GM23338 (cell line): ENCODE measurements at regions not wholly inside any gene's neighbourhood (a gene's known extent, or its start where the extent isn't known, plus 50 kb on each side); places are given as distances from the start of the nearest gene placed in this dataset.
A peak's percentile ranks its signal among the peaks of the same experiment; 100 is the strongest.

Experiments
- ATAC-seq: fragments of 200-7000 bp; cut with Tn5 transposase; 3 replicates; pipeline ENCODE4 v1.9.1; 2020
- DNase-seq: peaks from one replicate; pipeline ENCODE4 v3.0.0-alpha.2; 2015; ENCODE audit warnings: low spot score
- H2AFZ ChIP-seq: fragments of 200-600 bp; sonication (generic); 2 replicates; pipeline ENCODE4 v1.8.0; 2016; ENCODE audit warnings: antibody characterized with exemption, mild to moderate bottlenecking, moderate library complexity
- H3F3A ChIP-seq: fragments of 200-600 bp; sonication (generic); replicated peaks from 2 replicates; pipeline ENCODE4 v1.8.0; 2017; ENCODE audit warnings: antibody characterized with exemption, mixed run types, low read depth
- H3K27ac ChIP-seq: fragments of 200-600 bp; sonication (generic); 2 replicates; pipeline ENCODE4 v1.6.1; 2016; ENCODE audit warnings: low read depth
- H3K27me3 ChIP-seq: fragments of 200-600 bp; sonication (generic); 2 replicates; pipeline ENCODE4 v1.8.0; 2016; ENCODE audit warnings: mild to moderate bottlenecking, mixed run types, moderate library complexity; ENCODE audit not compliant: insufficient read depth
- H3K36me3 ChIP-seq: fragments of 200-600 bp; sonication (generic); 2 replicates; pipeline ENCODE4 v1.8.0; 2016; ENCODE audit warnings: mild to moderate bottlenecking; ENCODE audit not compliant: insufficient read depth
- H3K4me1 ChIP-seq: fragments of 200-600 bp; sonication (generic); 2 replicates; pipeline ENCODE4 v1.8.0; 2016; ENCODE audit warnings: mild to moderate bottlenecking, moderate library complexity; ENCODE audit not compliant: insufficient read depth
- H3K4me2 ChIP-seq: fragments of 200-600 bp; sonication (generic); 2 replicates; pipeline ENCODE4 v1.7.1; 2017; ENCODE audit warnings: mixed run types
- H3K4me3 ChIP-seq: fragments of 200-600 bp; sonication (generic); 2 replicates; pipeline ENCODE4 v1.6.1; 2016; ENCODE audit warnings: mixed run types
- H3K79me2 ChIP-seq: fragments of 200-600 bp; sonication (generic); replicated peaks from 2 replicates; pipeline ENCODE4 v1.8.0; 2017; ENCODE audit warnings: mild to moderate bottlenecking; ENCODE audit not compliant: insufficient read depth
- H3K9me2 ChIP-seq: fragments of 200-600 bp; sonication (generic); 2 replicates; pipeline ENCODE4 v1.8.0; 2017; ENCODE audit not compliant: insufficient read depth
- H4K20me1 ChIP-seq: fragments of 200-600 bp; sonication (generic); replicated peaks from 2 replicates; pipeline ENCODE4 v1.8.0; 2017; ENCODE audit warnings: mild to moderate bottlenecking; ENCODE audit not compliant: insufficient read depth
- H3K27ac Mint-ChIP-seq: 2 replicates; pipeline ENCODE4 v1.8.0; 2020; ENCODE audit warnings: inconsistent platforms, mild to moderate bottlenecking, moderate library complexity, mixed read lengths
- H3K27me3 Mint-ChIP-seq: 3 replicates; pipeline ENCODE4 v1.8.0; 2022; ENCODE audit warnings: low read depth, mild to moderate bottlenecking, moderate library complexity, mixed read lengths, inconsistent platforms; ENCODE audit not compliant: insufficient read depth, poor library complexity
- H3K36me3 Mint-ChIP-seq: 3 replicates; pipeline ENCODE4 v1.8.0; 2021; ENCODE audit warnings: low read depth, mild to moderate bottlenecking, inconsistent platforms, moderate library complexity, mixed read lengths
- H3K4me1 Mint-ChIP-seq: 3 replicates; pipeline ENCODE4 v1.8.0; 2020; ENCODE audit warnings: mild to moderate bottlenecking, inconsistent platforms, mixed read lengths
- H3K4me3 Mint-ChIP-seq: 3 replicates; pipeline ENCODE4 v1.8.0; 2021; ENCODE audit warnings: moderate library complexity, mild to moderate bottlenecking, inconsistent platforms, mixed read lengths
- H3K9me3 Mint-ChIP-seq: 3 replicates; pipeline ENCODE4 v1.8.0; 2020; ENCODE audit warnings: moderate library complexity, mild to moderate bottlenecking, inconsistent platforms, mixed read lengths
- CREB1 ChIP-seq: fragments of 250-450 bp; sonication (Bioruptor Pico); IDR thresholded peaks from 2 replicates; pipeline ENCODE4 v1.5.0; 2020; ENCODE audit warnings: low read depth, mild to moderate bottlenecking, moderate library complexity
- ZNF114 ChIP-seq: fragments of 250-450 bp; sonication (Bioruptor Pico); IDR thresholded peaks from 2 replicates; pipeline ENCODE4 v1.5.0; 2020; ENCODE audit warnings: mild to moderate bottlenecking, moderate library complexity
- ZNF331 ChIP-seq: fragments of 250-450 bp; sonication (Bioruptor Pico); IDR thresholded peaks from 2 replicates; pipeline ENCODE4 v1.5.0; 2020; ENCODE audit warnings: low read depth, mild to moderate bottlenecking, moderate library complexity
- TF ChIP-seq, protein P1 (sequence below), 2 experiments: fragments of 200-600 bp in 1 of 2; sonication (generic) in 1 of 2; conservative IDR thresholded peaks; 2 replicates each; pipeline versions ENCODE4 v1.5.1 to v1.6.1; 2016 to 2017; ENCODE audit warnings: antibody characterized with exemption in 2 of 2, low read depth in 2 of 2, mild to moderate bottlenecking in 2 of 2, moderate library complexity in 1 of 2
- TF ChIP-seq, protein P2 (sequence below): IDR thresholded peaks from 2 replicates; pipeline ENCODE4 v1.6.1; 2016; ENCODE audit warnings: antibody characterized with exemption
- TF ChIP-seq, protein P3 (sequence below): fragments of 250-450 bp; sonication (Bioruptor Pico); IDR thresholded peaks from 2 replicates; pipeline ENCODE4 v1.5.0; 2020; ENCODE audit warnings: mild to moderate bottlenecking, moderate library complexity
- TF ChIP-seq, protein P4 (sequence below): IDR thresholded peaks from one replicate; pipeline ENCODE4 v1.6.1; 2018; ENCODE audit warnings: antibody characterized with exemption; ENCODE audit not compliant: unreplicated experiment

DNA sequence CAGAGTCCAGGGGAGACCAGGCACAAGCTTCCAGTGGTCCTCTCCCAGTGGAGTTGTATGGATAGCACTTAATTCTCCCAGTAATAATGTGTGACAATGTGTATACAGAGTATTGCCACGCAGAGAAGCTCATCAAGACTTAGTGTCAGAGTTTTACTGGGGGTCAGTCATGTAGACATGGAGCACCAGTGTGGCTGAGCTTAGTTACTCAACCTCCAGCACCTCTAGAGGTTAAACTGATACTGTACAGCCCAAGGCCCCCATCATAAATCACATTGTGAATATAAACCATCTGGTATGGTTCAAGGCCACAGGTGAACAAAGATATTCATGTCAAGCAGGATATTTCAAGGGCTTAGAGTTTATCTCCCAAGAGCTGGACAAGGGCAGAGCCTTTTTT lies 378.1 kb upstream of the TMPO start:
- ATAC-seq: no peak
- Histone ChIP-seq H3K27ac (no peak overlapping the region), H3F3A (no peaks in the 10 kb centered on the region), H3K4me2 (no peak overlapping the region; the same call in 1 of the 2 replicates), H3K27me3 (no peaks in the 10 kb centered on the region), H3K79me2 (no peaks in the 10 kb centered on the region), H4K20me1 (no peaks in the 10 kb centered on the region), H3K9me2 (peaks cover 3% of the 10 kb centered on the region; the same call in 1 of the 2 replicates), H2AFZ (peak overlapping the region; percentile 94), H3K4me1 (peaks cover 10% of the 10 kb centered on the region; the same call in 1 of the 2 replicates), H3K4me3 (no peak overlapping the region), H3K36me3 (no peaks in the 10 kb centered on the region)
- Mint-ChIP-seq H3K27ac (no peak overlapping the region), H3K4me1 (peaks cover 7% of the 10 kb centered on the region; the same call in 2 of the 3 replicates), H3K36me3 (no peaks in the 10 kb centered on the region), H3K9me3 (no peaks in the 10 kb centered on the region), H3K4me3 (no peak overlapping the region), H3K27me3 (no peaks in the 10 kb centered on the region)
- TF ChIP-seq, protein P1, sequence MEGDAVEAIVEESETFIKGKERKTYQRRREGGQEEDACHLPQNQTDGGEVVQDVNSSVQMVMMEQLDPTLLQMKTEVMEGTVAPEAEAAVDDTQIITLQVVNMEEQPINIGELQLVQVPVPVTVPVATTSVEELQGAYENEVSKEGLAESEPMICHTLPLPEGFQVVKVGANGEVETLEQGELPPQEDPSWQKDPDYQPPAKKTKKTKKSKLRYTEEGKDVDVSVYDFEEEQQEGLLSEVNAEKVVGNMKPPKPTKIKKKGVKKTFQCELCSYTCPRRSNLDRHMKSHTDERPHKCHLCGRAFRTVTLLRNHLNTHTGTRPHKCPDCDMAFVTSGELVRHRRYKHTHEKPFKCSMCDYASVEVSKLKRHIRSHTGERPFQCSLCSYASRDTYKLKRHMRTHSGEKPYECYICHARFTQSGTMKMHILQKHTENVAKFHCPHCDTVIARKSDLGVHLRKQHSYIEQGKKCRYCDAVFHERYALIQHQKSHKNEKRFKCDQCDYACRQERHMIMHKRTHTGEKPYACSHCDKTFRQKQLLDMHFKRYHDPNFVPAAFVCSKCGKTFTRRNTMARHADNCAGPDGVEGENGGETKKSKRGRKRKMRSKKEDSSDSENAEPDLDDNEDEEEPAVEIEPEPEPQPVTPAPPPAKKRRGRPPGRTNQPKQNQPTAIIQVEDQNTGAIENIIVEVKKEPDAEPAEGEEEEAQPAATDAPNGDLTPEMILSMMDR (conservative IDR thresholded peaks at IDR 0.05; ENCODE audit: low read depth in 2 of 2): 0 out of 4 replicates have a peak, but pooled peaks of 1 of the 2 experiments have one; percentile 14
- TF ChIP-seq, protein P2, sequence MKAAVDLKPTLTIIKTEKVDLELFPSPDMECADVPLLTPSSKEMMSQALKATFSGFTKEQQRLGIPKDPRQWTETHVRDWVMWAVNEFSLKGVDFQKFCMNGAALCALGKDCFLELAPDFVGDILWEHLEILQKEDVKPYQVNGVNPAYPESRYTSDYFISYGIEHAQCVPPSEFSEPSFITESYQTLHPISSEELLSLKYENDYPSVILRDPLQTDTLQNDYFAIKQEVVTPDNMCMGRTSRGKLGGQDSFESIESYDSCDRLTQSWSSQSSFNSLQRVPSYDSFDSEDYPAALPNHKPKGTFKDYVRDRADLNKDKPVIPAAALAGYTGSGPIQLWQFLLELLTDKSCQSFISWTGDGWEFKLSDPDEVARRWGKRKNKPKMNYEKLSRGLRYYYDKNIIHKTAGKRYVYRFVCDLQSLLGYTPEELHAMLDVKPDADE: no peak
- no peak for DNase-seq

DNA sequence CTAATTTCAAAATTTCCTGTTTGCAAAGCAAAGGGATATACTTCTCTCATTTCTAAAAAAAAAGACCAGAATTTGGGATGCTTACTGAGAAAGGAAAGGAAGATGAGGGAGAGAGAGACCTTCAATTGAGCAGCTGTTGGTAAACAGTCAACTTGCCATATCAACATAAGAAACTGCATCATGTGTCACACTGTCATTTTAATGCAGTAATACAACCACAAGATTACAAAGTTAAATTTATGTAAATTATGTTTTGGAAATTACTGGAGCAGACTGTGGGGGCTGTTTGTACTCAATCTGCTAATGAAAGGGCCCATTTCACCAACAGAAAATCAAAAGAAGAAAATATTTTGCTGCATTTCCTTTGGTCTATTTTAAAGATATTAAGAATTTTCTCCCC lies 370.4 kb upstream of the TMPO start:
- H3K4me3 Mint-ChIP-seq: no peak overlapping the region
- Histone ChIP-seq H3K79me2 (no peaks in the 10 kb centered on the region), H4K20me1 (no peaks in the 10 kb centered on the region), H3K4me3 (no peak overlapping the region), H3K36me3 (no peaks in the 10 kb centered on the region), H2AFZ (no peak overlapping the region), H3K4me1 (peaks cover 18% of the 10 kb centered on the region), H3K27me3 (no peaks in the 10 kb centered on the region), H3K4me2 (peak overlapping the region; percentile 7; the same call in 1 of the 2 replicates), H3K9me2 (peaks cover 7% of the 10 kb centered on the region; the same call in 1 of the 2 replicates), H3K27ac (no peak overlapping the region), H3F3A (no peaks in the 10 kb centered on the region)
- ATAC-seq: no peak
- no peaks in the 10 kb centered on the region; the same call in 2 of the 3 replicates for H3K9me3 Mint-ChIP-seq
- H3K27ac Mint-ChIP-seq: no peak overlapping the region
- H3K4me1 Mint-ChIP-seq: peaks cover 6% of the 10 kb centered on the region
- peaks cover 1% of the 10 kb centered on the region for H3K27me3 Mint-ChIP-seq
- no peak for DNase-seq
- H3K36me3 Mint-ChIP-seq: no peaks in the 10 kb centered on the region
- TF ChIP-seq CREB1 (no peak), ZNF331 (CRISPR knock-in tag) (no peak), ZNF114 (CRISPR knock-in tag) (no peak)
- TF ChIP-seq, protein P2: no peak
- TF ChIP-seq, protein P3, sequence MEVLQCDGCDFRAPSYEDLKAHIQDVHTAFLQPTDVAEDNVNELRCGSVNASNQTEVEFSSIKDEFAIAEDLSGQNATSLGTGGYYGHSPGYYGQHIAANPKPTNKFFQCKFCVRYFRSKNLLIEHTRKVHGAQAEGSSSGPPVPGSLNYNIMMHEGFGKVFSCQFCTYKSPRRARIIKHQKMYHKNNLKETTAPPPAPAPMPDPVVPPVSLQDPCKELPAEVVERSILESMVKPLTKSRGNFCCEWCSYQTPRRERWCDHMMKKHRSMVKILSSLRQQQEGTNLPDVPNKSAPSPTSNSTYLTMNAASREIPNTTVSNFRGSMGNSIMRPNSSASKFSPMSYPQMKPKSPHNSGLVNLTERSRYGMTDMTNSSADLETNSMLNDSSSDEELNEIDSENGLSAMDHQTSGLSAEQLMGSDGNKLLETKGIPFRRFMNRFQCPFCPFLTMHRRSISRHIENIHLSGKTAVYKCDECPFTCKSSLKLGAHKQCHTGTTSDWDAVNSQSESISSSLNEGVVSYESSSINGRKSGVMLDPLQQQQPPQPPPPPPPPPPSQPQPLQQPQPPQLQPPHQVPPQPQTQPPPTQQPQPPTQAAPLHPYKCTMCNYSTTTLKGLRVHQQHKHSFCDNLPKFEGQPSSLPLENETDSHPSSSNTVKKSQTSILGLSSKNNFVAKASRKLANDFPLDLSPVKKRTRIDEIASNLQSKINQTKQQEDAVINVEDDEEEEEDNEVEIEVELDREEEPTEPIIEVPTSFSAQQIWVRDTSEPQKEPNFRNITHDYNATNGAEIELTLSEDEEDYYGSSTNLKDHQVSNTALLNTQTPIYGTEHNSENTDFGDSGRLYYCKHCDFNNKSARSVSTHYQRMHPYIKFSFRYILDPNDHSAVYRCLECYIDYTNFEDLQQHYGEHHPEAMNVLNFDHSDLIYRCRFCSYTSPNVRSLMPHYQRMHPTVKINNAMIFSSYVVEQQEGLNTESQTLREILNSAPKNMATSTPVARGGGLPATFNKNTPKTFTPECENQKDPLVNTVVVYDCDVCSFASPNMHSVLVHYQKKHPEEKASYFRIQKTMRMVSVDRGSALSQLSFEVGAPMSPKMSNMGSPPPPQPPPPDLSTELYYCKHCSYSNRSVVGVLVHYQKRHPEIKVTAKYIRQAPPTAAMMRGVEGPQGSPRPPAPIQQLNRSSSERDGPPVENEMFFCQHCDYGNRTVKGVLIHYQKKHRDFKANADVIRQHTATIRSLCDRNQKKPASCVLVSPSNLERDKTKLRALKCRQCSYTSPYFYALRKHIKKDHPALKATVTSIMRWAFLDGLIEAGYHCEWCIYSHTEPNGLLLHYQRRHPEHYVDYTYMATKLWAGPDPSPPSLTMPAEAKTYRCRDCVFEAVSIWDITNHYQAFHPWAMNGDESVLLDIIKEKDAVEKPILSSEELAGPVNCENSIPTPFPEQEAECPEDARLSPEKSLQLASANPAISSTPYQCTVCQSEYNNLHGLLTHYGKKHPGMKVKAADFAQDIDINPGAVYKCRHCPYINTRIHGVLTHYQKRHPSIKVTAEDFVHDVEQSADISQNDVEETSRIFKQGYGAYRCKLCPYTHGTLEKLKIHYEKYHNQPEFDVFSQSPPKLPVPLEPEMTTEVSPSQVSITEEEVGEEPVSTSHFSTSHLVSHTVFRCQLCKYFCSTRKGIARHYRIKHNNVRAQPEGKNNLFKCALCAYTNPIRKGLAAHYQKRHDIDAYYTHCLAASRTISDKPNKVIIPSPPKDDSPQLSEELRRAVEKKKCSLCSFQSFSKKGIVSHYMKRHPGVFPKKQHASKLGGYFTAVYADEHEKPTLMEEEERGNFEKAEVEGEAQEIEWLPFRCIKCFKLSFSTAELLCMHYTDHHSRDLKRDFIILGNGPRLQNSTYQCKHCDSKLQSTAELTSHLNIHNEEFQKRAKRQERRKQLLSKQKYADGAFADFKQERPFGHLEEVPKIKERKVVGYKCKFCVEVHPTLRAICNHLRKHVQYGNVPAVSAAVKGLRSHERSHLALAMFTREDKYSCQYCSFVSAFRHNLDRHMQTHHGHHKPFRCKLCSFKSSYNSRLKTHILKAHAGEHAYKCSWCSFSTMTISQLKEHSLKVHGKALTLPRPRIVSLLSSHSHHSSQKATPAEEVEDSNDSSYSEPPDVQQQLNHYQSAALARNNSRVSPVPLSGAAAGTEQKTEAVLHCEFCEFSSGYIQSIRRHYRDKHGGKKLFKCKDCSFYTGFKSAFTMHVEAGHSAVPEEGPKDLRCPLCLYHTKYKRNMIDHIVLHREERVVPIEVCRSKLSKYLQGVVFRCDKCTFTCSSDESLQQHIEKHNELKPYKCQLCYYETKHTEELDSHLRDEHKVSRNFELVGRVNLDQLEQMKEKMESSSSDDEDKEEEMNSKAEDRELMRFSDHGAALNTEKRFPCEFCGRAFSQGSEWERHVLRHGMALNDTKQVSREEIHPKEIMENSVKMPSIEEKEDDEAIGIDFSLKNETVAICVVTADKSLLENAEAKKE: no peak
- TF ChIP-seq, protein P4, sequence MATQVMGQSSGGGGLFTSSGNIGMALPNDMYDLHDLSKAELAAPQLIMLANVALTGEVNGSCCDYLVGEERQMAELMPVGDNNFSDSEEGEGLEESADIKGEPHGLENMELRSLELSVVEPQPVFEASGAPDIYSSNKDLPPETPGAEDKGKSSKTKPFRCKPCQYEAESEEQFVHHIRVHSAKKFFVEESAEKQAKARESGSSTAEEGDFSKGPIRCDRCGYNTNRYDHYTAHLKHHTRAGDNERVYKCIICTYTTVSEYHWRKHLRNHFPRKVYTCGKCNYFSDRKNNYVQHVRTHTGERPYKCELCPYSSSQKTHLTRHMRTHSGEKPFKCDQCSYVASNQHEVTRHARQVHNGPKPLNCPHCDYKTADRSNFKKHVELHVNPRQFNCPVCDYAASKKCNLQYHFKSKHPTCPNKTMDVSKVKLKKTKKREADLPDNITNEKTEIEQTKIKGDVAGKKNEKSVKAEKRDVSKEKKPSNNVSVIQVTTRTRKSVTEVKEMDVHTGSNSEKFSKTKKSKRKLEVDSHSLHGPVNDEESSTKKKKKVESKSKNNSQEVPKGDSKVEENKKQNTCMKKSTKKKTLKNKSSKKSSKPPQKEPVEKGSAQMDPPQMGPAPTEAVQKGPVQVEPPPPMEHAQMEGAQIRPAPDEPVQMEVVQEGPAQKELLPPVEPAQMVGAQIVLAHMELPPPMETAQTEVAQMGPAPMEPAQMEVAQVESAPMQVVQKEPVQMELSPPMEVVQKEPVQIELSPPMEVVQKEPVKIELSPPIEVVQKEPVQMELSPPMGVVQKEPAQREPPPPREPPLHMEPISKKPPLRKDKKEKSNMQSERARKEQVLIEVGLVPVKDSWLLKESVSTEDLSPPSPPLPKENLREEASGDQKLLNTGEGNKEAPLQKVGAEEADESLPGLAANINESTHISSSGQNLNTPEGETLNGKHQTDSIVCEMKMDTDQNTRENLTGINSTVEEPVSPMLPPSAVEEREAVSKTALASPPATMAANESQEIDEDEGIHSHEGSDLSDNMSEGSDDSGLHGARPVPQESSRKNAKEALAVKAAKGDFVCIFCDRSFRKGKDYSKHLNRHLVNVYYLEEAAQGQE: no peak
